ENCODE measurements at regions not wholly inside any gene's neighbourhood (a gene's known extent, or its start where the extent isn't known, plus 50 kb on each side); places are given as distances from the start of the nearest gene placed in this dataset.

DNA sequence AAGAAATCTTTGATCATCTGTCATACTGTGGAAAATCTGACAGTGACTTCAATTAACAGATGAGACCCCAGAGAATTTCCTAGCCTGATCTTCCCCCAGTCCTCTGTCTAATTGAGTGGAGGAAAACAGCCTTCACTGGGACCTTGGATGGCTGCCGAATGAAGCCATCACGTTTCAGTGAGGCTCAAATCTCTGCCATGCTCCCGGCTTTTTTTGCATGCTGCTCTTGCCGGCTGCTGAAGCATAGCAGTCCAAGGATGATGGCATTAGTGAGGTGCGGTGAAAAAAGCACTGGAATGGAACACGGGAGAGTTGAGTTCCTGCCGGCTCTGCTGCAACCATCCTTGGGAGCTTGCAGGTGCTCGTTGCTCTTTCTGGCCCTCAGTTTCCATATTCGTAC, 430.5 kb downstream of the SLC4A3 start:
- no peak for TF ChIP-seq ZSCAN16 (tag by site-specific recombination; IDR thresholded peaks at IDR 0.05)
- no peak for TF ChIP-seq ZNF514 (tag by site-specific recombination; IDR thresholded peaks at IDR 0.05)
- TF ChIP-seq ZNF621 (tag by site-specific recombination; IDR thresholded peaks at IDR 0.05), result no peak
- no peak for TF ChIP-seq ZNF785 (tag by site-specific recombination; IDR thresholded peaks at IDR 0.05)
- no peak for TF ChIP-seq ZNF350 (tag by site-specific recombination; IDR thresholded peaks at IDR 0.05)
- no peak for TF ChIP-seq ZNF394 (tag by site-specific recombination; IDR thresholded peaks at IDR 0.05; ENCODE audit: borderline replicate concordance)
- no peak for TF ChIP-seq ZNF16 (tag by site-specific recombination; IDR thresholded peaks at IDR 0.05; ENCODE audit: low read depth)
- TF ChIP-seq ZNF138 (tag by site-specific recombination; IDR thresholded peaks at IDR 0.05; ENCODE audit: borderline replicate concordance), result no peak
- no peak for TF ChIP-seq ZNF391 (tag by site-specific recombination; IDR thresholded peaks at IDR 0.05; ENCODE audit: borderline replicate concordance, low read depth)
- no peak for TF ChIP-seq ZNF221 (tag by site-specific recombination; IDR thresholded peaks at IDR 0.05; ENCODE audit: borderline replicate concordance)
- TF ChIP-seq, protein P1, sequence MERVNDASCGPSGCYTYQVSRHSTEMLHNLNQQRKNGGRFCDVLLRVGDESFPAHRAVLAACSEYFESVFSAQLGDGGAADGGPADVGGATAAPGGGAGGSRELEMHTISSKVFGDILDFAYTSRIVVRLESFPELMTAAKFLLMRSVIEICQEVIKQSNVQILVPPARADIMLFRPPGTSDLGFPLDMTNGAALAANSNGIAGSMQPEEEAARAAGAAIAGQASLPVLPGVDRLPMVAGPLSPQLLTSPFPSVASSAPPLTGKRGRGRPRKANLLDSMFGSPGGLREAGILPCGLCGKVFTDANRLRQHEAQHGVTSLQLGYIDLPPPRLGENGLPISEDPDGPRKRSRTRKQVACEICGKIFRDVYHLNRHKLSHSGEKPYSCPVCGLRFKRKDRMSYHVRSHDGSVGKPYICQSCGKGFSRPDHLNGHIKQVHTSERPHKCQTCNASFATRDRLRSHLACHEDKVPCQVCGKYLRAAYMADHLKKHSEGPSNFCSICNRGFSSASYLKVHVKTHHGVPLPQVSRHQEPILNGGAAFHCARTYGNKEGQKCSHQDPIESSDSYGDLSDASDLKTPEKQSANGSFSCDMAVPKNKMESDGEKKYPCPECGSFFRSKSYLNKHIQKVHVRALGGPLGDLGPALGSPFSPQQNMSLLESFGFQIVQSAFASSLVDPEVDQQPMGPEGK (tag by site-specific recombination; IDR thresholded peaks at IDR 0.05), result no peak
- TF ChIP-seq, protein P2, sequence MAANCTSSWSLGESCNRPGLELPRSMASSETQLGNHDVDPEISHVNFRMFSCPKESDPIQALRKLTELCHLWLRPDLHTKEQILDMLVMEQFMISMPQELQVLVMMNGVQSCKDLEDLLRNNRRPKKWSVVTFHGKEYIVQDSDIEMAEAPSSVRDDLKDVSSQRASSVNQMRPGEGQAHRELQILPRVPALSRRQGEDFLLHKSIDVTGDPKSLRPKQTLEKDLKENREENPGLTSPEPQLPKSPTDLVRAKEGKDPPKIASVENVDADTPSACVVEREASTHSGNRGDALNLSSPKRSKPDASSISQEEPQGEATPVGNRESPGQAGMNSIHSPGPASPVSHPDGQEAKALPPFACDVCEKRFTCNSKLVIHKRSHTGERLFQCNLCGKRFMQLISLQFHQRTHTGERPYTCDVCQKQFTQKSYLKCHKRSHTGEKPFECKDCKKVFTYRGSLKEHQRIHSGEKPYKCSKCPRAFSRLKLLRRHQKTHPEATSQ (tag by site-specific recombination; IDR thresholded peaks at IDR 0.05), result no peak
- TF ChIP-seq ZNF24 (tag by site-specific recombination; IDR thresholded peaks at IDR 0.05), result no peak
- TF ChIP-seq ZBTB17 (tag by site-specific recombination; IDR thresholded peaks at IDR 0.05), result no peak
- TF ChIP-seq ZNF324 (tag by site-specific recombination; IDR thresholded peaks at IDR 0.05), result no peak
- TF ChIP-seq, protein P3, sequence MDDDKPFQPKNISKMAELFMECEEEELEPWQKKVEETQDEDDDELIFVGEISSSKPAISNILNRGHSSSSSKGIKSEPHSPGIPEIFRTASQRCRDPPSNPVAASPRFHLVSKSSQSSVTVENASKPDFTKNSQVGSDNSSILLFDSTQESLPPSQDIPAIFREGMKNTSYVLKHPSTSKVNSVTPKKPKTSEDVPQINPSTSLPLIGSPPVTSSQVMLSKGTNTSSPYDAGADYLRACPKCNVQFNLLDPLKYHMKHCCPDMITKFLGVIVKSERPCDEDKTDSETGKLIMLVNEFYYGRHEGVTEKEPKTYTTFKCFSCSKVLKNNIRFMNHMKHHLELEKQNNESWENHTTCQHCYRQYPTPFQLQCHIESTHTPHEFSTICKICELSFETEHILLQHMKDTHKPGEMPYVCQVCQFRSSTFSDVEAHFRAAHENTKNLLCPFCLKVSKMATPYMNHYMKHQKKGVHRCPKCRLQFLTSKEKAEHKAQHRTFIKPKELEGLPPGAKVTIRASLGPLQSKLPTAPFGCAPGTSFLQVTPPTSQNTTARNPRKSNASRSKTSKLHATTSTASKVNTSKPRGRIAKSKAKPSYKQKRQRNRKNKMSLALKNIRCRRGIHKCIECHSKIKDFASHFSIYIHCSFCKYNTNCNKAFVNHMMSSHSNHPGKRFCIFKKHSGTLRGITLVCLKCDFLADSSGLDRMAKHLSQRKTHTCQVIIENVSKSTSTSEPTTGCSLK (tag by site-specific recombination; IDR thresholded peaks at IDR 0.05), result no peak
- TF ChIP-seq, protein P4, sequence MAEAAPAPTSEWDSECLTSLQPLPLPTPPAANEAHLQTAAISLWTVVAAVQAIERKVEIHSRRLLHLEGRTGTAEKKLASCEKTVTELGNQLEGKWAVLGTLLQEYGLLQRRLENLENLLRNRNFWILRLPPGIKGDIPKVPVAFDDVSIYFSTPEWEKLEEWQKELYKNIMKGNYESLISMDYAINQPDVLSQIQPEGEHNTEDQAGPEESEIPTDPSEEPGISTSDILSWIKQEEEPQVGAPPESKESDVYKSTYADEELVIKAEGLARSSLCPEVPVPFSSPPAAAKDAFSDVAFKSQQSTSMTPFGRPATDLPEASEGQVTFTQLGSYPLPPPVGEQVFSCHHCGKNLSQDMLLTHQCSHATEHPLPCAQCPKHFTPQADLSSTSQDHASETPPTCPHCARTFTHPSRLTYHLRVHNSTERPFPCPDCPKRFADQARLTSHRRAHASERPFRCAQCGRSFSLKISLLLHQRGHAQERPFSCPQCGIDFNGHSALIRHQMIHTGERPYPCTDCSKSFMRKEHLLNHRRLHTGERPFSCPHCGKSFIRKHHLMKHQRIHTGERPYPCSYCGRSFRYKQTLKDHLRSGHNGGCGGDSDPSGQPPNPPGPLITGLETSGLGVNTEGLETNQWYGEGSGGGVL (tag by site-specific recombination; IDR thresholded peaks at IDR 0.05), result no peak
- Histone ChIP-seq H3K4me3 (ENCODE audit: low read depth, low read length) (no peak overlapping the region), H3K9me3 (ENCODE audit: control insufficient read depth, insufficient read depth, low read depth, low read length) (no peaks in the 10 kb centered on the region), H3K36me3 (ENCODE audit: control insufficient read depth in 2 of 2, insufficient read depth in 1 of 2, low read length in 2 of 2) (no peaks in the 10 kb centered on the region), H3K27ac (ENCODE audit: extremely low read depth, low read depth, low read length) (no peak overlapping the region), H3K4me1 (ENCODE audit: control insufficient read depth, insufficient read depth, low read length) (no peaks in the 10 kb centered on the region)
- POLR2A ChIA-PET, result no interaction called here
- CTCF ChIA-PET, result no interaction called here
